Smooth muscle cell (in vitro differentiated cells): ENCODE measurements at regions not wholly inside any gene's neighbourhood (a gene's known extent, or its start where the extent isn't known, plus 50 kb on each side); places are given as distances from the start of the nearest gene placed in this dataset.

Experiments used
- DNase-seq: peaks from one replicate; lab custom pipeline; 2025; ENCODE audit not compliant: unreplicated experiment; lab: John Stamatoyannopoulos, UW
- H2AFZ ChIP-seq: fragments of 200-600 bp; sonication (generic); 2 replicates; pipeline ENCODE4 v1.6.0; 2016; ENCODE audit warnings: antibody characterized with exemption, low read depth, mild to moderate bottlenecking
- H3F3A ChIP-seq: fragments of 200-600 bp; sonication (generic); 2 replicates; pipeline ENCODE4 v1.6.0; 2017; ENCODE audit warnings: antibody characterized with exemption, low read depth
- H3K27ac ChIP-seq: fragments of 200-600 bp; sonication (generic); 2 replicates; pipeline ENCODE4 v1.5.1; 2016; ENCODE audit warnings: low read depth, mild to moderate bottlenecking
- H3K27me3 ChIP-seq: fragments of 200-600 bp; sonication (generic); 2 replicates; pipeline ENCODE4 v1.6.1; 2016; ENCODE audit warnings: low read depth, mild to moderate bottlenecking
- H3K36me3 ChIP-seq: fragments of 200-600 bp; sonication (generic); 2 replicates; pipeline ENCODE4 v1.5.1; 2016; ENCODE audit warnings: low read depth
- H3K4me1 ChIP-seq: fragments of 200-600 bp; sonication (generic); 2 replicates; pipeline ENCODE4 v1.5.1; 2016; ENCODE audit warnings: low read depth
- H3K4me2 ChIP-seq: fragments of 200-600 bp; sonication (generic); 2 replicates; pipeline ENCODE4 v1.6.0; 2016; ENCODE audit warnings: mild to moderate bottlenecking
- H3K4me3 ChIP-seq: fragments of 200-600 bp; sonication (generic); 2 replicates; pipeline ENCODE4 v1.5.1; 2016; ENCODE audit warnings: mild to moderate bottlenecking
- H3K79me2 ChIP-seq: fragments of 200-600 bp; sonication (generic); 2 replicates; pipeline ENCODE4 v1.6.0; 2016; ENCODE audit warnings: low read depth, mild to moderate bottlenecking
- H3K9ac ChIP-seq: fragments of 200-600 bp; sonication (generic); 2 replicates; pipeline ENCODE4 v1.6.0; 2016; ENCODE audit warnings: low read depth
- H3K9me3 ChIP-seq: fragments of 200-600 bp; sonication (generic); replicated peaks from 2 replicates; pipeline ENCODE4 v1.5.1; 2016; ENCODE audit warnings: low read depth
- H4K20me1 ChIP-seq: fragments of 200-600 bp; sonication (generic); 2 replicates; pipeline ENCODE4 v1.6.0; 2016; ENCODE audit warnings: low read depth
- WGBS: methylation state at CpG from one replicate; pipeline ENCODE4 v1.1.7; 2016; ENCODE audit warnings: low lambda C conversion rate; 5-methylcytosine and 5-hydroxymethylcytosine counted together
- TF ChIP-seq, protein P1 (sequence below): fragments of 200-600 bp; sonication (generic); IDR thresholded peaks from 2 replicates; pipeline ENCODE4 v1.5.1; 2017; ENCODE audit warnings: borderline replicate concordance, mild to moderate bottlenecking, antibody characterized with exemption; ENCODE audit not compliant: insufficient read depth, poor library complexity, severe bottlenecking

DNA sequence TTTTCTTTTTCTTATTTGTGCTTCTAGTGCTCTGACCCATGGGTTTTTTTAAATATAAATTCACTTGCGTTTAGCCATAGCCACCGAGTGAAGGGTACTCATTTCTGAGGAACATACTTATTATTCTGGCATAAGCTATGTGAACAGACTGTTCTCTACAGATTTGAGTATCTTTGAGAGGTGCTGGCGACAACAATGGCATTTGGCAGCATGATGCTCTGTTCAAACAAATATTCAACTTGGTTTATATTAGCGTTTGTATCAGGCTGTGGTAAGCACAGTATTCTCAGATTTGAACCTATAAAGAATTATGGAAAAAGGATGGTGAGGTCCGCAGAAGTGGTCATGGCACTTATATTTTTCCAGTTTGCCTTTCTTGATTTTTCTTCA lies 108.7 kb upstream of the LIMCH1 start:
- no peaks in the 10 kb centered on the region for H3K36me3 ChIP-seq
- TF ChIP-seq, protein P1, sequence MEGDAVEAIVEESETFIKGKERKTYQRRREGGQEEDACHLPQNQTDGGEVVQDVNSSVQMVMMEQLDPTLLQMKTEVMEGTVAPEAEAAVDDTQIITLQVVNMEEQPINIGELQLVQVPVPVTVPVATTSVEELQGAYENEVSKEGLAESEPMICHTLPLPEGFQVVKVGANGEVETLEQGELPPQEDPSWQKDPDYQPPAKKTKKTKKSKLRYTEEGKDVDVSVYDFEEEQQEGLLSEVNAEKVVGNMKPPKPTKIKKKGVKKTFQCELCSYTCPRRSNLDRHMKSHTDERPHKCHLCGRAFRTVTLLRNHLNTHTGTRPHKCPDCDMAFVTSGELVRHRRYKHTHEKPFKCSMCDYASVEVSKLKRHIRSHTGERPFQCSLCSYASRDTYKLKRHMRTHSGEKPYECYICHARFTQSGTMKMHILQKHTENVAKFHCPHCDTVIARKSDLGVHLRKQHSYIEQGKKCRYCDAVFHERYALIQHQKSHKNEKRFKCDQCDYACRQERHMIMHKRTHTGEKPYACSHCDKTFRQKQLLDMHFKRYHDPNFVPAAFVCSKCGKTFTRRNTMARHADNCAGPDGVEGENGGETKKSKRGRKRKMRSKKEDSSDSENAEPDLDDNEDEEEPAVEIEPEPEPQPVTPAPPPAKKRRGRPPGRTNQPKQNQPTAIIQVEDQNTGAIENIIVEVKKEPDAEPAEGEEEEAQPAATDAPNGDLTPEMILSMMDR = no peak
- H3K9ac ChIP-seq = no peak overlapping the region
- peaks cover 27% of the 10 kb centered on the region for H3K4me1 ChIP-seq
- no peaks in the 10 kb centered on the region for H3K27me3 ChIP-seq
- H3F3A ChIP-seq = no peaks in the 10 kb centered on the region
- no peak overlapping the region for H2AFZ ChIP-seq
- WGBS = 97% methylated on average over 5 of the region's 5 CpGs
- H3K79me2 ChIP-seq = no peaks in the 10 kb centered on the region
- DNase-seq = no peak
- no peaks in the 10 kb centered on the region for H3K9me3 ChIP-seq
- no peak overlapping the region for H3K4me3 ChIP-seq
- H3K4me2 ChIP-seq = no peak overlapping the region
- no peaks in the 10 kb centered on the region for H4K20me1 ChIP-seq
- H3K27ac ChIP-seq = no peak overlapping the region

GRCh38 chr4:41430792-41431191 lies 107.2 kb upstream of the LIMCH1 start:
- no peak overlapping the region for H3K9ac ChIP-seq
- no peaks in the 10 kb centered on the region for H3K27me3 ChIP-seq
- no peak overlapping the region for H3K4me2 ChIP-seq
- H4K20me1 ChIP-seq = no peaks in the 10 kb centered on the region
- no peak overlapping the region for H2AFZ ChIP-seq
- H3F3A ChIP-seq = no peaks in the 10 kb centered on the region
- H3K27ac ChIP-seq = no peak overlapping the region
- no peaks in the 10 kb centered on the region for H3K9me3 ChIP-seq
- H3K36me3 ChIP-seq = no peaks in the 10 kb centered on the region
- peaks cover 27% of the 10 kb centered on the region for H3K4me1 ChIP-seq
- WGBS = 46% methylated on average over 1 of the region's 1 CpG
- no peak for DNase-seq
- H3K79me2 ChIP-seq = no peaks in the 10 kb centered on the region
- TF ChIP-seq, protein P1 = no peak
- H3K4me3 ChIP-seq = no peak overlapping the region

DNA sequence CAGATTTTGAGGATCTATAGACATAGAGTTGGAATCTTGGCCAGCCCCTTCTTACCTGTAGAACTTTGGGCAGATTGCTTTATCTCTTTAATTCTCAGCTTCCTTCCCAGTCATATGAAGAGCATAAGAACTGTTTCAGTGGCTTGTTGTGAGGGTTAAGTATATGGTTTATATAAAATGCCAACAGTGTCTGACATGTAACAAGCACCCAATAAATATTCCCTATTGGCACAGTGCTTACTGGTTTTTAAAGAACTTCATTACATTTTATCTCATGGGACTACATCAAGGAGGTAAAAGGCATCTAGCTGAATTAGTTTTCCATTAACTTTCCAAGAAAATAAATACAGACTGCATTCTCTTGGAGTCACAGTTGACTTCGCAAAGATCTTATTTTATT lies 106.7 kb upstream of the LIMCH1 start:
- H3K9me3 ChIP-seq = no peaks in the 10 kb centered on the region

DNA sequence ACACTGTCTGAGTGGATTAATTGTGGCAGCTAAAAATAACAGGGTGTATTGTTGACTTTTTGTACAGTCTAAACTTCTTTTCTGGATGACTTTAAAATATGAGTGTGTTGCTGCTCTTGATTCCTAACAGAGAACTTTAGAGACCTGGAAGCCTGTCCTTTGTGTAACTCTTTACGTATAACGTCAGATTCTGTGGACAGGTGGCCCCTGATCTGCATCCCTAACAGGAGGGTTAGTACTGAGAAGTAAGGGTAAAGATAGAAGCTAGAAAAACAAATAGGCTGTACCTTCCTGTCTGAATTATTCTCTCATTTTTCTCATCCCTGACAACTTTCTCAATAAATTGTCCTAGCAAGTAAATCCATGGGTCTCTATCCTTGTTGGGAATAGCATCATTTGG lies 105.7 kb upstream of the LIMCH1 start:
- H3K9me3 ChIP-seq = no peaks in the 10 kb centered on the region
- H3K4me2 ChIP-seq = no peak overlapping the region
- no peaks in the 10 kb centered on the region for H3K27me3 ChIP-seq
- no peak overlapping the region for H3K9ac ChIP-seq
- H3K79me2 ChIP-seq = no peaks in the 10 kb centered on the region
- H3K4me3 ChIP-seq = no peak overlapping the region
- no peaks in the 10 kb centered on the region for H4K20me1 ChIP-seq
- 84% methylated on average over 2 of the region's 2 CpGs for WGBS
- H2AFZ ChIP-seq = no peak overlapping the region
- no peak for DNase-seq
- H3F3A ChIP-seq = no peaks in the 10 kb centered on the region
- no peaks in the 10 kb centered on the region for H3K36me3 ChIP-seq
- no peak overlapping the region for H3K27ac ChIP-seq
- TF ChIP-seq, protein P1 = no peak
- H3K4me1 ChIP-seq = peaks cover 35% of the 10 kb centered on the region

More for the DNA sequence above, 106.7 kb upstream of the LIMCH1 start:
- 90% methylated on average over 1 of the region's 1 CpG for WGBS
- Histone ChIP-seq H4K20me1 (no peaks in the 10 kb centered on the region), H3K4me3 (no peak overlapping the region), H3K27ac (no peak overlapping the region), H3F3A (no peaks in the 10 kb centered on the region), H3K4me1 (peaks cover 27% of the 10 kb centered on the region), H2AFZ (no peak overlapping the region), H3K27me3 (no peaks in the 10 kb centered on the region), H3K4me2 (no peak overlapping the region), H3K9ac (no peak overlapping the region), H3K36me3 (no peaks in the 10 kb centered on the region), H3K79me2 (no peaks in the 10 kb centered on the region)
- TF ChIP-seq, protein P1 = no peak
- DNase-seq = no peak
